HCT116 (cell line): ENCODE measurements at regions not wholly inside any gene's neighbourhood (a gene's known extent, or its start where the extent isn't known, plus 50 kb on each side); places are given as distances from the start of the nearest gene placed in this dataset.

ENCODE experiments used
- ATAC-seq: fragments of 200-7000 bp; cut with Tn5 transposase; 2 replicates; pipeline ENCODE4 v1.9.1; 2020; ENCODE audit warnings: mild to moderate bottlenecking, moderate library complexity
- BruUV-seq: library from RNA; stranded (reverse); fragments of 400-500 nt; replicated peaks from 2 replicates; lab custom pipeline; 2021; lab: Mats Ljungman, UMichigan
- CTCF ChIA-PET: fragments of 300-600 bp; sonication (Branson Sonifier 250); formaldehyde crosslinking; loops from one replicate; lab custom pipeline; 2021; ENCODE audit warnings: antibody characterized with exemption; lab: Charles Lee
- POLR2A ChIA-PET: fragments of 300-600, 350-600 bp; sonication (Branson Sonifier 250); formaldehyde crosslinking; loops from one replicate; lab custom pipeline; 2021; ENCODE audit warnings: antibody characterized with exemption; lab: Charles Lee
- RAD21 ChIA-PET, 2 experiments: fragments of 300-600 bp; sonication (Branson Sonifier 250); formaldehyde crosslinking; loops; one replicate each; lab custom pipeline; 2023; ENCODE audit warnings: low total read pairs in 2 of 2; ENCODE audit not compliant: uncharacterized antibody in 2 of 2, unreplicated experiment in 2 of 2, low non-redundant PET in 1 of 2; lab: Charles Lee
- DNase-seq: peaks from one replicate; pipeline ENCODE4 v3.0.0-alpha.2; 2010; ENCODE audit warnings: low read depth, low spot score
- H2AFZ ChIP-seq: fragments of 200-600 bp; shearing (Covaris generic), sonication (generic); 2 replicates; pipeline ENCODE4 v1.6.1; 2017; ENCODE audit warnings: low read depth, mixed run types, mixed read lengths, antibody characterized with exemption, low read length; ENCODE audit not compliant: poor library complexity, severe bottlenecking
- H3K27ac ChIP-seq: 2 replicates; pipeline ENCODE4 v1.5.1; 2012; ENCODE audit warnings: low read depth, low read length
- H3K27me3 ChIP-seq: fragments of 200-600 bp; sonication (generic); 2 replicates; pipeline ENCODE4 v1.6.1; 2016; ENCODE audit warnings: mixed run types, low read length, mixed read lengths; ENCODE audit not compliant: insufficient read depth
- H3K36me3 ChIP-seq, 2 experiments: fragments of 200-500 bp in 1 of 2; fragments of 200-600 bp in 1 of 2; sonication (Bioruptor generic) in 1 of 2; sonication (generic) in 1 of 2; 2 replicates each; pipeline versions ENCODE4 v1.5.1 to v1.6.1; 2014 to 2016; ENCODE audit warnings: low read length in 2 of 2, inconsistent platforms in 1 of 2, mixed read lengths in 1 of 2, mixed run types in 1 of 2; ENCODE audit not compliant: insufficient read depth in 2 of 2, control insufficient read depth in 1 of 2
- H3K4me1 ChIP-seq, 2 experiments: fragments of 200-600 bp in 1 of 2; sonication (generic) in 1 of 2; 2 replicates each; pipeline versions ENCODE4 v1.5.1 to v1.6.1; 2012 to 2017; ENCODE audit warnings: low read length in 2 of 2, inconsistent platforms in 1 of 2, mild to moderate bottlenecking in 1 of 2, mixed read lengths in 1 of 2, mixed run types in 1 of 2, moderate library complexity in 1 of 2; ENCODE audit not compliant: insufficient read depth in 2 of 2, control insufficient read depth in 1 of 2
- H3K4me2 ChIP-seq: fragments of 200-600 bp; sonication (generic); 2 replicates; pipeline ENCODE4 v1.6.1; 2017; ENCODE audit warnings: mixed run types, low read length, mixed read lengths
- H3K4me3 ChIP-seq, 2 experiments: fragments of 200-600 bp in 1 of 2; sonication (generic) in 1 of 2; replicated peaks in 1 of 2; 2 replicates each; pipeline ENCODE4 v1.5.1; 2011 to 2016; ENCODE audit warnings: low read length in 2 of 2, control low read depth in 1 of 2, low read depth in 1 of 2, mild to moderate bottlenecking in 1 of 2, mixed read lengths in 1 of 2, mixed run types in 1 of 2
- H3K79me2 ChIP-seq: fragments of 200-600 bp; sonication (generic); 2 replicates; pipeline ENCODE4 v1.6.1; 2017; ENCODE audit warnings: mild to moderate bottlenecking, mixed run types, low read length, moderate library complexity, mixed read lengths; ENCODE audit not compliant: insufficient read depth
- H3K9ac ChIP-seq: fragments of 200-600 bp; sonication (generic); 2 replicates; pipeline ENCODE4 v1.6.1; 2016; ENCODE audit warnings: low read length, mixed read lengths
- H3K9me2 ChIP-seq: fragments of 200-600 bp; sonication (generic), shearing (Covaris generic); 2 replicates; pipeline ENCODE4 v1.6.1; 2017; ENCODE audit warnings: mixed run types, mild to moderate bottlenecking, moderate library complexity; ENCODE audit not compliant: insufficient read depth
- H3K9me3 ChIP-seq, 2 experiments: fragments of 200-500 bp in 1 of 2; fragments of 200-600 bp in 1 of 2; sonication (Bioruptor generic) in 1 of 2; sonication (generic) in 1 of 2; 2 replicates each; pipeline ENCODE4 v1.6.1; 2014 to 2017; ENCODE audit warnings: low read length in 2 of 2, mixed read lengths in 2 of 2, inconsistent platforms in 1 of 2, low read depth in 1 of 2, mild to moderate bottlenecking in 1 of 2, mixed run types in 1 of 2, moderate library complexity in 1 of 2; ENCODE audit not compliant: control insufficient read depth in 1 of 2, insufficient read depth in 1 of 2
- H4K20me1 ChIP-seq: fragments of 200-600 bp; sonication (generic), shearing (Covaris generic); 2 replicates; pipeline ENCODE4 v1.6.1; 2017; ENCODE audit warnings: mixed run types, mild to moderate bottlenecking, moderate library complexity; ENCODE audit not compliant: insufficient read depth
- CEBPB ChIP-seq: IDR thresholded peaks from 2 replicates; pipeline ENCODE4 v1.6.1; 2012; ENCODE audit warnings: low read depth
- CTCF ChIP-seq, 3 experiments: fragments of 200-600 bp in 1 of 3; sonication (generic) in 1 of 3; IDR thresholded peaks in 2 of 3; conservative IDR thresholded peaks in 1 of 3; 2 replicates each; pipeline ENCODE4 v1.5.1; 2012 to 2017; ENCODE audit warnings: low read depth in 2 of 3, low read length in 2 of 3, antibody characterized with exemption in 1 of 3, borderline replicate concordance in 1 of 3, control low read depth in 1 of 3, mild to moderate bottlenecking in 1 of 3, mixed read lengths in 1 of 3, mixed run types in 1 of 3, moderate library complexity in 1 of 3; ENCODE audit not compliant: insufficient read depth in 1 of 3
- FOSL1 ChIP-seq: IDR thresholded peaks from 2 replicates; pipeline ENCODE4 v1.6.1; 2012; ENCODE audit warnings: low read depth
- JUND ChIP-seq: IDR thresholded peaks from 2 replicates; pipeline ENCODE4 v1.6.1; 2012
- MAX ChIP-seq: IDR thresholded peaks from 2 replicates; pipeline ENCODE4 v1.6.1; 2012
- POLR2A ChIP-seq: IDR thresholded peaks from 2 replicates; pipeline ENCODE4 v1.7.0; 2011; ENCODE audit warnings: borderline replicate concordance; ENCODE audit not compliant: insufficient read depth, insufficient read length; ENCODE audit errors: extremely low read depth
- POLR2AphosphoS5 ChIP-seq: IDR thresholded peaks from 2 replicates; pipeline ENCODE4 v1.6.1; 2011; ENCODE audit warnings: mild to moderate bottlenecking, low read depth, low read length, moderate library complexity
- RAD21 ChIP-seq: IDR thresholded peaks from 2 replicates; pipeline ENCODE4 v1.6.1; 2012; ENCODE audit warnings: low read depth, mild to moderate bottlenecking
- SRF ChIP-seq: IDR thresholded peaks from 2 replicates; pipeline ENCODE4 v1.6.1; 2012; ENCODE audit warnings: low read depth
- YY1 ChIP-seq: IDR thresholded peaks from 2 replicates; pipeline ENCODE4 v1.6.1; 2011; ENCODE audit warnings: low read length, low read depth, moderate library complexity, mild to moderate bottlenecking; ENCODE audit not compliant: insufficient replicate concordance; ENCODE audit errors: extremely low read depth
- ZBTB33 ChIP-seq: IDR thresholded peaks from 2 replicates; pipeline ENCODE4 v1.6.1; 2011; ENCODE audit warnings: mild to moderate bottlenecking, low read length, moderate library complexity; ENCODE audit not compliant: insufficient replicate concordance; ENCODE audit errors: extremely low read depth
- intact Hi-C: fragments of 100-400 bp; cut with micrococcal nuclease; formaldehyde crosslinking; loops from 2 replicates; pipeline ENCODE4 v1.10.0; 2022

GRCh38 chr21:15552914-15553494, 176.8 kb upstream of the USP25 start:
- Histone ChIP-seq H3K9ac (no peak overlapping the region), H3K4me3 (no peak overlapping the region), H3K36me3 (no peaks in the 10 kb centered on the region)
- no TSS peak for BruUV-seq
- TF ChIP-seq MAX (no peak), RAD21 (peak; percentile 38; the same call in 1 of the 2 replicates), YY1 (no peak), CTCF (IDR thresholded peaks at IDR 0.05 in 2 of 3, conservative IDR thresholded peaks at IDR 0.05 in 1 of 3; ENCODE audit: borderline replicate concordance in 1 of 3, insufficient read depth in 1 of 3, low read depth in 2 of 3, low read length in 2 of 3) (peak in 2 of 3 experiments; percentile 22 to 38; a peak in 2 of 6 replicates), CEBPB (no peak), JUND (no peak)
- TF ChIP-seq, all 23 proteins: peak for 2
- H3K9me3 ChIP-seq: no peaks in the 10 kb centered on the region
- no peak overlapping the region for H3K4me2 ChIP-seq
- intact Hi-C loops: no loop called here
- no peaks in the 10 kb centered on the region for H3K9me2 ChIP-seq
- H3K27me3 ChIP-seq: no peaks in the 10 kb centered on the region
- no peak overlapping the region for H3K27ac ChIP-seq
- CTCF ChIA-PET: interaction anchor here (1.1 to 1.3 kb wide), 2 partner anchors 12 to 30 kb away, joined by 3 to 4 read pairs; no protein-coding TSS in a partner anchor
- H3K4me1 ChIP-seq: no peaks in the 10 kb centered on the region
- DNase-seq (no peak), ATAC-seq (no peak)
- POLR2A ChIA-PET: no interaction called here
- no peaks in the 10 kb centered on the region for H3K79me2 ChIP-seq
- no peak overlapping the region for H2AFZ ChIP-seq
- RAD21 ChIA-PET: no interaction called here
- no peaks in the 10 kb centered on the region for H4K20me1 ChIP-seq

- H3K9me3 ChIP-seq: no peaks in the 10 kb centered on the region
- H3K4me3 ChIP-seq: no peak overlapping the region
- no peaks in the 10 kb centered on the region for H3K79me2 ChIP-seq
- ChIA-PET POLR2A (no interaction called here), RAD21 (no interaction called here), CTCF (no interaction called here)
- H3K9ac ChIP-seq: no peak overlapping the region
- H3K36me3 ChIP-seq: no peaks in the 10 kb centered on the region
- H3K9me2 ChIP-seq: no peaks in the 10 kb centered on the region
- intact Hi-C loops: no loop called here
- no peak for TF ChIP-seq POLR2AphosphoS5
- no peak for TF ChIP-seq JUND
- TF ChIP-seq ZBTB33: no peak
- TF ChIP-seq POLR2A: no peak
- no peak for TF ChIP-seq FOSL1
- TF ChIP-seq SRF: no peak
- no peak for TF ChIP-seq CEBPB
- TF ChIP-seq MAX: no peak
- no peaks in the 10 kb centered on the region for H3K27me3 ChIP-seq
- DNase-seq (no peak), ATAC-seq (no peak)
- H2AFZ ChIP-seq: no peak overlapping the region
- no peak overlapping the region for H3K4me2 ChIP-seq
- BruUV-seq: no TSS peak
- H3K4me1 ChIP-seq: no peaks in the 10 kb centered on the region
- no peaks in the 10 kb centered on the region for H4K20me1 ChIP-seq
- no peak overlapping the region for H3K27ac ChIP-seq
Observed at GRCh38 chr21:15557925-15558324, 171.9 kb upstream of the USP25 start.
